HL-60/S4 treated with phorbol 12-myristate 13-acetate at 8.2 ng/mL for 4 days and 3 days (cell line): ENCODE measurements at regions not wholly inside any gene's neighbourhood (a gene's known extent, or its start where the extent isn't known, plus 50 kb on each side); places are given as distances from the start of the nearest gene placed in this dataset.

ENCODE experiments used
- in situ Hi-C: fragments of 300-500 bp; cut with MboI; formaldehyde crosslinking; loops from 2 replicates; pipeline ENCODE4 v1.15.0; 2022; ENCODE audit warnings: low sequenced_read_pairs

GRCh38 chr4:74612837-74613236 is 167.9 kb downstream of the AREG start:
- in situ Hi-C loops, result no loop called here

- in situ Hi-C loops, result no loop called here
Observed at GRCh38 chr4:74613266-74613665, 168.3 kb downstream of the AREG start.

GRCh38 chr4:74615411-74615810 is 170.5 kb downstream of the AREG start:
- in situ Hi-C loops, result no loop called here

- in situ Hi-C loops, result no loop called here
Observed at GRCh38 chr4:74618166-74618565, 173.2 kb downstream of the AREG start.

- in situ Hi-C loops, result no loop called here
Observed at GRCh38 chr4:74618659-74619058, 173.7 kb downstream of the AREG start.

GRCh38 chr4:74619931-74620702 is 174.2 kb downstream of the BTC start:
- in situ Hi-C loops, result no loop called here

- in situ Hi-C loops, result no loop called here
Observed at GRCh38 chr4:74621616-74622015, 172.7 kb downstream of the BTC start.

GRCh38 chr4:74623041-74623440 is 171.3 kb downstream of the BTC start:
- in situ Hi-C loops, result no loop called here

- in situ Hi-C loops, result no loop called here
Observed at GRCh38 chr4:74624351-74625151, 169.8 kb downstream of the BTC start.

GRCh38 chr4:74625981-74626380 is 168.3 kb downstream of the BTC start:
- in situ Hi-C loops, result no loop called here

GRCh38 chr4:74627093-74627492 is 167.2 kb downstream of the BTC start:
- in situ Hi-C loops, result no loop called here

GRCh38 chr4:74627504-74627903 is 166.8 kb downstream of the BTC start:
- in situ Hi-C loops, result no loop called here

- in situ Hi-C loops, result no loop called here
Observed at GRCh38 chr4:74628852-74629620, 165.3 kb downstream of the BTC start.

- in situ Hi-C loops, result no loop called here
Observed at GRCh38 chr4:74630551-74630950, 163.8 kb downstream of the BTC start.

GRCh38 chr4:74631338-74631737 is 163.0 kb downstream of the BTC start:
- in situ Hi-C loops, result no loop called here

- in situ Hi-C loops, result no loop called here
Observed at GRCh38 chr4:74631988-74632387, 162.3 kb downstream of the BTC start.

- in situ Hi-C loops, result no loop called here
Observed at GRCh38 chr4:74632634-74633033, 161.7 kb downstream of the BTC start.

- in situ Hi-C loops, result no loop called here
Observed at GRCh38 chr4:74635074-74635473, 159.2 kb downstream of the BTC start.

- in situ Hi-C loops, result no loop called here
Observed at GRCh38 chr4:74635490-74636123, 158.7 kb downstream of the BTC start.

- in situ Hi-C loops, result no loop called here
Observed at GRCh38 chr4:74638001-74638400, 156.3 kb downstream of the BTC start.

GRCh38 chr4:74638689-74639088 is 155.6 kb downstream of the BTC start:
- in situ Hi-C loops, result no loop called here
